SK-N-SH (cell line): ENCODE measurements at regions not wholly inside any gene's neighbourhood (a gene's known extent, or its start where the extent isn't known, plus 50 kb on each side); places are given as distances from the start of the nearest gene placed in this dataset.

Experiments used
- CTCF ChIP-seq: fragments of 200-600 bp; sonication (generic); IDR thresholded peaks from 2 replicates; pipeline ENCODE4 v1.6.1; 2017; ENCODE audit warnings: antibody characterized with exemption, mild to moderate bottlenecking, moderate library complexity
- ELF1 ChIP-seq: IDR thresholded peaks from 2 replicates; pipeline ENCODE4 v1.4.0; 2012
- EP300 ChIP-seq, 2 experiments: IDR thresholded peaks; 2 replicates each; pipeline versions ENCODE4 v1.4.0 to v1.6.1; 2012; ENCODE audit warnings: borderline replicate concordance in 1 of 2, low read depth in 1 of 2, low read length in 1 of 2
- EZH2phosphoT487 ChIP-seq: fragments of 200-600 bp; sonication (generic); IDR thresholded peaks from 2 replicates; pipeline ENCODE4 v1.6.1; 2017; ENCODE audit warnings: low read depth, mixed run types, mild to moderate bottlenecking, antibody characterized with exemption, moderate library complexity, borderline replicate concordance
- GABPA ChIP-seq: IDR thresholded peaks from 2 replicates; pipeline ENCODE4 v1.4.0; 2012; ENCODE audit warnings: low read depth, mild to moderate bottlenecking
- JUND ChIP-seq: IDR thresholded peaks from 2 replicates; pipeline ENCODE4 v1.4.0; 2012
- NFIC ChIP-seq: IDR thresholded peaks from 2 replicates; pipeline ENCODE4 v1.4.0; 2012; ENCODE audit warnings: borderline replicate concordance
- POLR2AphosphoS5 ChIP-seq: IDR thresholded peaks from 2 replicates; pipeline ENCODE4 v1.6.1; 2012; ENCODE audit warnings: low read depth, low read length
- RAD21 ChIP-seq: IDR thresholded peaks from 2 replicates; pipeline ENCODE4 v1.6.1; 2012; ENCODE audit warnings: mild to moderate bottlenecking, low read length
- RCOR1 ChIP-seq: fragments of 150-350 bp; IDR thresholded peaks from 2 replicates; pipeline ENCODE4 v1.6.1; 2017; ENCODE audit warnings: antibody characterized with exemption, low read length
- YY1 ChIP-seq: IDR thresholded peaks from 2 replicates; pipeline ENCODE4 v1.4.0; 2012; ENCODE audit warnings: low read depth, mild to moderate bottlenecking
- ZBTB33 ChIP-seq: IDR thresholded peaks from 2 replicates; pipeline ENCODE4 v1.4.0; 2012; ENCODE audit warnings: low read depth, borderline replicate concordance
- TF ChIP-seq, protein P1 (sequence below): IDR thresholded peaks from 2 replicates; pipeline ENCODE4 v1.4.0; 2012; ENCODE audit warnings: low read depth

DNA sequence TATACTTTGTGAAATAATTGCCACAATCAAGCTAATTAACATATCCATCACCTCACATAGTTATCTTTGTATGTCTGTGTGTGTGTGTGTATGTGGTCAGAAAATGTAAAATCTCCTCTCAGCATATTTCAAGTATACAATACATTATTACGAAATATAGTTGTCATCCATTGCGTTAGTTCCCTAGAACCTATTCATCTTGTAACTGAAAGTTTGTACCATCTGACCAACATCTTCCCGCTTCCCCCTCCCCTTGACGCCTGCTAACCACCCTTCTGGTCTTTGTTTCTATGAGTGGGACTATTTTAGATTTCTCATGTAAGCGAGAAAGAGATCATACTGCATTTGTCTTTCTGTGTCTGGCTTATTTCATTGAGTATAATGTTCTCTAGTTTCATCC is 455.3 kb downstream of the KCNT2 start:
- TF ChIP-seq EZH2phosphoT487 (no peak), ZBTB33 (no peak), JUND (no peak), NFIC (no peak), CTCF (no peak), RCOR1 (no peak), RAD21 (no peak), POLR2AphosphoS5 (no peak), YY1 (no peak), EP300 (IDR thresholded peaks at IDR 0.05; ENCODE audit: borderline replicate concordance in 1 of 2, low read depth in 1 of 2, low read length in 1 of 2) (no peak), ELF1 (no peak), GABPA (no peak)
- TF ChIP-seq, protein P1, sequence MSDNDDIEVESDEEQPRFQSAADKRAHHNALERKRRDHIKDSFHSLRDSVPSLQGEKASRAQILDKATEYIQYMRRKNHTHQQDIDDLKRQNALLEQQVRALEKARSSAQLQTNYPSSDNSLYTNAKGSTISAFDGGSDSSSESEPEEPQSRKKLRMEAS: no peak
